K562 (cell line): ENCODE measurements at regions not wholly inside any gene's neighbourhood (a gene's known extent, or its start where the extent isn't known, plus 50 kb on each side); places are given as distances from the start of the nearest gene placed in this dataset.

Experiments
- ATF3 ChIP-seq, 2 experiments: fragments of 450-650 bp in 1 of 2; sonication (generic) in 1 of 2; formaldehyde crosslinking in 1 of 2; IDR thresholded peaks in 1 of 2; conservative IDR thresholded peaks in 1 of 2; 2 replicates each; pipeline versions ENCODE4 v1.6.1 to v1.8.1; 2016 to 2023; ENCODE audit warnings: mild to moderate bottlenecking in 2 of 2, moderate library complexity in 2 of 2, inconsistent platforms in 1 of 2, missing genetic modification reagents in 1 of 2
- BACH1 ChIP-seq: fragments of 200-800 bp; sonication (Bioruptor generic); IDR thresholded peaks from 2 replicates; pipeline ENCODE4 v1.6.1; 2016; ENCODE audit warnings: missing genetic modification characterization, missing compliant biosample characterization
- CTCF ChIP-seq, 3 experiments: IDR thresholded peaks in 2 of 3; conservative IDR thresholded peaks in 1 of 3; 2 replicates each; pipeline ENCODE4 v1.5.1; 2011 to 2012; ENCODE audit warnings: low read length in 3 of 3, mild to moderate bottlenecking in 3 of 3, control low read depth in 2 of 3, improper control_type of control experiment in 1 of 3, inconsistent platforms in 1 of 3, low read depth in 1 of 3, mixed read lengths in 1 of 3, moderate library complexity in 1 of 3; ENCODE audit not compliant: insufficient read depth in 2 of 3
- IFI16 ChIP-seq: fragments of 250-450 bp; sonication (Bioruptor Pico); IDR thresholded peaks from 2 replicates; pipeline ENCODE4 v2.1.2; 2022; ENCODE audit warnings: mild to moderate bottlenecking, inconsistent platforms
- MIER1 ChIP-seq: fragments of 450-650 bp; IDR thresholded peaks from 2 replicates; pipeline ENCODE4 v1.6.1; 2016; ENCODE audit warnings: antibody characterized with exemption, mild to moderate bottlenecking, low read depth
- TAF1 ChIP-seq: IDR thresholded peaks from 2 replicates; pipeline ENCODE4 v1.6.1; 2011; ENCODE audit warnings: mild to moderate bottlenecking, low read length, moderate library complexity; ENCODE audit not compliant: insufficient read depth, control insufficient read depth, severe bottlenecking; ENCODE audit errors: extremely low read depth
- TEAD1 ChIP-seq, 2 experiments: fragments of 450-650 bp in 1 of 2; sonication (generic) in 1 of 2; formaldehyde crosslinking; IDR thresholded peaks; 2 replicates each; pipeline versions ENCODE4 v1.4.0 to v1.8.0; 2020 to 2022; ENCODE audit warnings: mild to moderate bottlenecking in 2 of 2, missing genetic modification reagents in 1 of 2
- TF ChIP-seq, protein P1 (sequence below): fragments of 450-650 bp; IDR thresholded peaks from 2 replicates; pipeline ENCODE4 v1.6.1; 2017; ENCODE audit warnings: antibody characterized with exemption

DNA sequence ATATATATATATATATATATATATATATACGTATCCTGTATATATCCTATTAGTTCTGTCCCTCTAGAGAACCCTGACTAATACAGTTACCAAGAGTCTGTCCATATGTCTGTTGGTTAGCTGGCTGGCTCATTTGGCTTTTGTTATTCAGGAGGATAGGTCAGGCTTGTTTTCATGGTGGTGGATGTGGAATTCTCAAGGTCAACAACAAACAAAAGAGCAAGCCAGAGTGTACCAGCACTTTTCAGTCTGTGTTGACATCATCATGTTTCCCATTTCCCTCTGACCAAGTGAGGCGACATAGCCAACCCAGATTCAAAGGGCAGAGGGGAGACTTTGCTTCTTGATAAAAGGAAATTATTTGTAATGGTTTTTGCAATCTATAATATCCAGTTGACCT, 88.5 kb upstream of the PTCHD4 start:
- TF ChIP-seq CTCF (IDR thresholded peaks at IDR 0.05 in 2 of 3, conservative IDR thresholded peaks at IDR 0.05 in 1 of 3; ENCODE audit: insufficient read depth in 2 of 3, low read depth in 1 of 3, low read length in 3 of 3) (no peak), MIER1 (no peak), BACH1 (no peak), ATF3 (IDR thresholded peaks at IDR 0.05) (no peak), ATF3 (CRISPR knock-in tag; conservative IDR thresholded peaks at IDR 0.05) (no peak), TEAD1 (CRISPR knock-in tag; IDR thresholded peaks at IDR 0.05) (no peak), IFI16 (no peak), TAF1 (no peak)
- TF ChIP-seq, protein P1, sequence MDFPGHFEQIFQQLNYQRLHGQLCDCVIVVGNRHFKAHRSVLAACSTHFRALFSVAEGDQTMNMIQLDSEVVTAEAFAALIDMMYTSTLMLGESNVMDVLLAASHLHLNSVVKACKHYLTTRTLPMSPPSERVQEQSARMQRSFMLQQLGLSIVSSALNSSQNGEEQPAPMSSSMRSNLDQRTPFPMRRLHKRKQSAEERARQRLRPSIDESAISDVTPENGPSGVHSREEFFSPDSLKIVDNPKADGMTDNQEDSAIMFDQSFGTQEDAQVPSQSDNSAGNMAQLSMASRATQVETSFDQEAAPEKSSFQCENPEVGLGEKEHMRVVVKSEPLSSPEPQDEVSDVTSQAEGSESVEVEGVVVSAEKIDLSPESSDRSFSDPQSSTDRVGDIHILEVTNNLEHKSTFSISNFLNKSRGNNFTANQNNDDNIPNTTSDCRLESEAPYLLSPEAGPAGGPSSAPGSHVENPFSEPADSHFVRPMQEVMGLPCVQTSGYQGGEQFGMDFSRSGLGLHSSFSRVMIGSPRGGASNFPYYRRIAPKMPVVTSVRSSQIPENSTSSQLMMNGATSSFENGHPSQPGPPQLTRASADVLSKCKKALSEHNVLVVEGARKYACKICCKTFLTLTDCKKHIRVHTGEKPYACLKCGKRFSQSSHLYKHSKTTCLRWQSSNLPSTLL, result no peak
